CD8-positive, alpha-beta memory T cell (primary cell): ENCODE measurements at regions not wholly inside any gene's neighbourhood (a gene's known extent, or its start where the extent isn't known, plus 50 kb on each side); places are given as distances from the start of the nearest gene placed in this dataset.

ENCODE experiments used
- CTCF ChIA-PET: fragments of 350-600 bp; sonication (Branson Sonifier 250); formaldehyde crosslinking; loops from one replicate; lab custom pipeline; 2021; ENCODE audit warnings: antibody characterized with exemption; lab: Charles Lee
- POLR2A ChIA-PET: fragments of 350-600 bp; sonication (Branson Sonifier 250); formaldehyde crosslinking; loops from one replicate; lab custom pipeline; 2021; ENCODE audit warnings: antibody characterized with exemption; lab: Charles Lee
- DNase-seq, 5 donors: peaks; one replicate each; pipeline versions ENCODE4 v3.0.0 to v3.0.0-alpha.2; 2020 to 2022; ENCODE audit warnings: mixed read lengths in 1 of 5
- H3K27ac ChIP-seq: one replicate; pipeline ENCODE4 v1.7.0; 2013; ENCODE audit warnings: low read depth, mild to moderate bottlenecking, low read length, moderate library complexity
- H3K27me3 ChIP-seq: 2 replicates; pipeline ENCODE4 v1.7.0; 2013; ENCODE audit warnings: low read length, mild to moderate bottlenecking; ENCODE audit not compliant: insufficient read depth, poor library complexity, severe bottlenecking
- H3K36me3 ChIP-seq: 2 replicates; pipeline ENCODE4 v1.7.0; 2013; ENCODE audit warnings: mild to moderate bottlenecking, low read length, moderate library complexity; ENCODE audit not compliant: insufficient read depth
- H3K4me1 ChIP-seq: 2 replicates; pipeline ENCODE4 v1.7.0; 2013; ENCODE audit warnings: mild to moderate bottlenecking, low read length, moderate library complexity; ENCODE audit not compliant: insufficient read depth
- H3K4me3 ChIP-seq: 2 replicates; pipeline ENCODE4 v1.7.0; 2013; ENCODE audit warnings: mild to moderate bottlenecking, low read length
- H3K9me3 ChIP-seq: 2 replicates; pipeline ENCODE4 v1.7.0; 2013; ENCODE audit warnings: mild to moderate bottlenecking, low read length
- H3K27ac Mint-ChIP-seq, 8 donors: one replicate each; pipeline ENCODE4 v1.8.0; 2020 to 2021; ENCODE audit warnings: mixed read lengths in 8 of 8, mild to moderate bottlenecking in 6 of 8, inconsistent platforms in 3 of 8, moderate library complexity in 3 of 8
- H3K27me3 Mint-ChIP-seq, 2 donors: one replicate each; pipeline ENCODE4 v1.8.0; 2020 to 2021; ENCODE audit warnings: mixed read lengths in 2 of 2, mild to moderate bottlenecking in 1 of 2, moderate library complexity in 1 of 2
- H3K36me3 Mint-ChIP-seq, 3 donors: one replicate each; pipeline ENCODE4 v1.8.0; 2020 to 2021; ENCODE audit warnings: mixed read lengths in 3 of 3, inconsistent platforms in 1 of 3, mild to moderate bottlenecking in 1 of 3
- H3K4me1 Mint-ChIP-seq, 3 donors: one replicate each; pipeline ENCODE4 v1.8.0; 2020 to 2021; ENCODE audit warnings: mixed read lengths in 3 of 3, inconsistent platforms in 1 of 3, mild to moderate bottlenecking in 1 of 3
- H3K4me3 Mint-ChIP-seq, 7 donors: one replicate each; pipeline ENCODE4 v1.8.0; 2020 to 2021; ENCODE audit warnings: mixed read lengths in 7 of 7, mild to moderate bottlenecking in 6 of 7, moderate library complexity in 4 of 7, inconsistent platforms in 2 of 7
- H3K9me3 Mint-ChIP-seq, 5 donors: one replicate each; pipeline ENCODE4 v1.8.0; 2020 to 2022; ENCODE audit warnings: mixed read lengths in 5 of 5, mild to moderate bottlenecking in 3 of 5, moderate library complexity in 2 of 5, inconsistent platforms in 1 of 5

DNA sequence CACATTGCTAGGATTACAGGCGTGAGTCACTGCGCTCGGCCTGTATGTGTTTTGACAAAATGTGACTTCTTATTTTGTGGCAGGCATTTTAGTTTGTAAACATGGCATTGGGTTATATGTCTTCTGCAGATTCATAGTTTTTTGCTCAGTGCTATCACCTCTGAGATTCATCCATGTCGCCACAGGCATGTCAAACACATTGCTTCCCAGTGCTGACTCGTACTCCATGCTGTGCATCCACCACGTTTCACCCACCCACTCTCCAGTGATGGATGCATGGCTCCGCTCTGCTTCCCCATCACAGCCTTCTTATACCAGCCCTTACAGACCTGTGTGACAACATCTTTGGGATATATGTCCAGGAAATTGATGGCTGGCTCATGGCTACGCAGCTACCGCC is 158.8 kb downstream of the GAS1 start:
- ChIA-PET POLR2A (no interaction called here), CTCF (no interaction called here)
- Histone ChIP-seq H3K9me3 (no peaks in the 10 kb centered on the region), H3K4me1 (no peaks in the 10 kb centered on the region), H3K36me3 (no peaks in the 10 kb centered on the region), H3K27ac (no peak overlapping the region), H3K27me3 (no peaks in the 10 kb centered on the region), H3K4me3 (no peak overlapping the region)
- no peak for DNase-seq
- Mint-ChIP-seq H3K27me3 (peaks cover 8 to 23% of the 10 kb centered on the region in 2 donors), H3K4me3 (no peak overlapping the region), H3K9me3 (no peaks in the 10 kb centered on the region), H3K36me3 (no peaks in the 10 kb centered on the region), H3K4me1 (no peaks in the 10 kb centered on the region), H3K27ac (no peak overlapping the region)

DNA sequence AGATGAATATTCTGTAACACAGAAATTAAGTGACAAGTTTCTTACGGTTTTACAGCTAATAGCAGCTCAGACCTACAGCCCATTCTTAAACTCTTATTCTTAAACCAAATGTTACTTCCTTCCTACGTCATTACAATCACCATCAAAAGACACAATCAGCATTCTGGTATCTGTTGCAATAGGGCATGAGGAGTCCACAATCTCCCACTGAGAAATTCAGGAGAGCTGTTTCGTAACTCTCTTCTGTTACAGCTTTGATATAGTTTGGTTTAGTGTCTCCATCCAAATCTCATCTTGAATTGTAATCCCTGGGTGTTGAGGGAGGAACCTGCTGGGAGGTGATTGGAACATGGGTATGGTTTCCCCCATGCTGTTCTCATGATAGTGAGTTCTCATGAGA is 163.4 kb downstream of the GAS1 start:
- Mint-ChIP-seq H3K27me3 (peaks cover 2 to 15% of the 10 kb centered on the region in 2 donors), H3K36me3 (no peaks in the 10 kb centered on the region), H3K27ac (no peak overlapping the region), H3K4me3 (no peak overlapping the region), H3K9me3 (no peaks in the 10 kb centered on the region), H3K4me1 (no peaks in the 10 kb centered on the region)
- no peaks in the 10 kb centered on the region for H3K4me1 ChIP-seq
- no peak overlapping the region for H3K4me3 ChIP-seq
- H3K27ac ChIP-seq, result no peak overlapping the region
- no peaks in the 10 kb centered on the region for H3K27me3 ChIP-seq
- DNase-seq, result no peak
- ChIA-PET CTCF (no interaction called here), POLR2A (no interaction called here)
- H3K9me3 ChIP-seq, result no peaks in the 10 kb centered on the region
- no peaks in the 10 kb centered on the region for H3K36me3 ChIP-seq

DNA sequence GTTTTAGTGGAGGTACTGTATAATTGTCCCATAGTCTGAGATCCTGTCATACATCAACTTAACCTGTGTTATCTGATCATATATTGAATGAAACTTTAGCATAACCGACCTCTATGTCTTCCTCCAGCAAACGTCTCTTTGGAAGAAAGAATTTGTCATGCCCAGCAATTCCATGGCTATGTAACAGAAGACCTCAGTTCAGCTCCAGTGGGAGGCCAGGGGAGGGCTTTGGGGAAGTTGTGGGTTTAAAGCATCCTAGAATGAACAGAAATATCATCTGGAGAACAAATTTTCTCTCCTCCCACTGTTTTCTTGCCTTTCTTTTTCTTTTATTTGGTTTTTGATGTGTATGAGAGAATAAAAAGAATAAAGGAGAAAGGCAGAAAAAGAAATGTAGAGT is 164.5 kb downstream of the GAS1 start:
- Histone ChIP-seq H3K9me3 (no peaks in the 10 kb centered on the region), H3K27ac (no peak overlapping the region), H3K36me3 (no peaks in the 10 kb centered on the region), H3K4me3 (no peak overlapping the region), H3K4me1 (no peaks in the 10 kb centered on the region), H3K27me3 (no peaks in the 10 kb centered on the region)
- Mint-ChIP-seq H3K36me3 (no peaks in the 10 kb centered on the region), H3K4me1 (no peaks in the 10 kb centered on the region), H3K9me3 (no peaks in the 10 kb centered on the region), H3K27ac (no peak overlapping the region), H3K4me3 (no peak overlapping the region), H3K27me3 (peaks cover 2 to 15% of the 10 kb centered on the region in 2 donors)
- POLR2A ChIA-PET, result no interaction called here
- no peak for DNase-seq
- CTCF ChIA-PET, result no interaction called here

DNA sequence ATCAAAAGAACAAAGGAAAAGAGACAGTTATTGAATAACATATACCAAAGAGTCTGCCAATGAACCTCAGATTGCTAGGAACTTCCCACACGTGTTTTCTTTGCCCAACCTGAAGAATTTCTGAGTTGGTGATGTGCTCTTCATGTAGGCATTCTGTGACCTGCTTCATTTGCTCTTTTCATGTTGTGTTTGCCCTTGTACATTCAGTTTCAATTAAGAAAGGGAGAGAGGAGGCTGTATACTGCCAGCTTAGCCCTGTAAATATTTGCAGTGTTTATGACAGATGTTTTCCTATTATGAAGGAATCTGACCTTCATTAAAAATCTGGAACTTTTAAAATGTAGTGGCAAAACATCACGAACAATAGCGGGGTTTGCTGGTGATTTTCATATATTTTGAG is 168.5 kb downstream of the GAS1 start:
- Mint-ChIP-seq H3K9me3 (no peaks in the 10 kb centered on the region), H3K27ac (no peak overlapping the region), H3K27me3 (peaks cover 3 to 10% of the 10 kb centered on the region in 2 donors), H3K4me1 (no peaks in the 10 kb centered on the region), H3K36me3 (no peaks in the 10 kb centered on the region), H3K4me3 (no peak overlapping the region)
- Histone ChIP-seq H3K36me3 (no peaks in the 10 kb centered on the region), H3K4me1 (no peaks in the 10 kb centered on the region), H3K27me3 (no peaks in the 10 kb centered on the region), H3K9me3 (no peaks in the 10 kb centered on the region), H3K4me3 (no peak overlapping the region), H3K27ac (no peak overlapping the region)
- DNase-seq, result no peak
- POLR2A ChIA-PET, result no interaction called here
- CTCF ChIA-PET, result no interaction called here

GRCh38 chr9:86775718-86776117 is 171.6 kb downstream of the GAS1 start:
- H3K27ac ChIP-seq, result no peak overlapping the region
- H3K36me3 ChIP-seq, result no peaks in the 10 kb centered on the region
- Mint-ChIP-seq H3K36me3 (no peaks in the 10 kb centered on the region), H3K4me3 (no peak overlapping the region), H3K9me3 (no peaks in the 10 kb centered on the region), H3K4me1 (no peaks in the 10 kb centered on the region), H3K27ac (no peak overlapping the region), H3K27me3 (peaks cover 0 to 1% of the 10 kb centered on the region in 2 donors)
- CTCF ChIA-PET, result no interaction called here
- DNase-seq, result no peak
- no peaks in the 10 kb centered on the region for H3K9me3 ChIP-seq
- POLR2A ChIA-PET, result no interaction called here
- no peaks in the 10 kb centered on the region for H3K4me1 ChIP-seq
- H3K27me3 ChIP-seq, result no peaks in the 10 kb centered on the region
- no peak overlapping the region for H3K4me3 ChIP-seq

DNA sequence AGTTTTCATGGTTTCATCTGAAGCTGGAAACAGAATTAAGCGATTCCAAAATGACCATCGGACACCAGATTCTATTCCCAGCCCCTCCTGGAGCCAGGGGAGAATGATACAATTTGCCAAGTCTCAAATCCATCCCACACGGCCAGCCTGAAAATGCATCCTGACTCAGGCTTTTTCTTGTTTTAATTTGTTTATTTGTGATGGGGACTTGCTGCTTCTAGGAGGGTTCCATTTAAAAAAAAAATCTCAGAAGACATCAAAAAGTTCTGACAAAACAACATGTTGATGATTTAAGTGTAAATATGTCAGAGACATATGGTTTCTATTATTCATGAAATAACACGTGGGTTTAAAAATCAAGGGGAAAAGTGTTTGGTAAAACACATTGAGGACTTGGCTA is 173.2 kb downstream of the GAS1 start:
- H3K4me1 ChIP-seq, result no peaks in the 10 kb centered on the region
- no peaks in the 10 kb centered on the region for H3K9me3 ChIP-seq
- Mint-ChIP-seq H3K4me1 (no peaks in the 10 kb centered on the region), H3K27me3 (peaks cover 0 to 1% of the 10 kb centered on the region in 2 donors), H3K27ac (no peak overlapping the region), H3K36me3 (no peaks in the 10 kb centered on the region), H3K9me3 (no peaks in the 10 kb centered on the region), H3K4me3 (no peak overlapping the region)
- no peak for DNase-seq
- H3K27me3 ChIP-seq, result no peaks in the 10 kb centered on the region
- no peak overlapping the region for H3K4me3 ChIP-seq
- no peak overlapping the region for H3K27ac ChIP-seq
- CTCF ChIA-PET, result no interaction called here
- no peaks in the 10 kb centered on the region for H3K36me3 ChIP-seq
- POLR2A ChIA-PET, result no interaction called here

DNA sequence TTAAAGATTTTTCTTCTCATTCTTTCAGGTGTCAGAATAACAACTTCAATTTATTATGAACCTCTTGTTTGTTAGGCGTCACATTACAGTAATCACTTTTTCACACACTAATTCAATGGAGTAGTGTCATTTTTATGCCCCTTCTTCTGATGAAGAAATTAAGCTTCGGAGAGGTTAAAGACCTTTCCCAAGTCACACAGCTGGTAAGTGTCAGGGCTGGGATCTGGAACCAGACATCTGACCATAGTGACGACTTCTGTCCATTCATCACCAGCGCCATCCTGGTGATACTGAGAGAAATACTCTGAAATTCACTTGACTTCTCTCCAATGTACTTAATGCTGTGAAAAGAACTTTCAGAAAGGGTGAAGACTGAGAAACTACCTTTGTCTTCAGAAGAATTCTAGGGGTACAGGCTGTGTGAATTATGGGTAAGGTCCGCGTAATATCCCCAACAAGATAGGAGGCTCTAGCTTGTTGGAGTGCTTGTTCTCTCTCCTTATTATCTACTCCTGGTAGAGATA is 173.8 kb downstream of the GAS1 start:
- Mint-ChIP-seq H3K27me3 (peaks cover 3 to 4% of the 10 kb centered on the region in 2 donors), H3K9me3 (no peaks in the 10 kb centered on the region), H3K36me3 (no peaks in the 10 kb centered on the region), H3K4me3 (no peak overlapping the region), H3K4me1 (no peaks in the 10 kb centered on the region), H3K27ac (no peak overlapping the region)
- no peak overlapping the region for H3K4me3 ChIP-seq
- CTCF ChIA-PET, result no interaction called here
- POLR2A ChIA-PET, result no interaction called here
- no peak overlapping the region for H3K27ac ChIP-seq
- no peaks in the 10 kb centered on the region for H3K4me1 ChIP-seq
- H3K9me3 ChIP-seq, result no peaks in the 10 kb centered on the region
- DNase-seq, result no peak
- no peaks in the 10 kb centered on the region for H3K36me3 ChIP-seq
- no peaks in the 10 kb centered on the region for H3K27me3 ChIP-seq

GRCh38 chr9:86772635-86772993 is 174.7 kb downstream of the GAS1 start:
- H3K27ac Mint-ChIP-seq, result no peak overlapping the region
- no peaks in the 10 kb centered on the region for H3K36me3 ChIP-seq
- H3K4me3 Mint-ChIP-seq, result no peak overlapping the region
- H3K9me3 Mint-ChIP-seq, result no peaks in the 10 kb centered on the region
- H3K4me3 ChIP-seq, result no peak overlapping the region
- H3K27me3 ChIP-seq, result no peaks in the 10 kb centered on the region
- H3K36me3 Mint-ChIP-seq, result no peaks in the 10 kb centered on the region
- no peaks in the 10 kb centered on the region for H3K9me3 ChIP-seq
- ChIA-PET POLR2A (no interaction called here), CTCF (no interaction called here)
- H3K27me3 Mint-ChIP-seq, result peaks cover 5 to 6% of the 10 kb centered on the region in 2 donors
- no peaks in the 10 kb centered on the region for H3K4me1 Mint-ChIP-seq
- no peak overlapping the region for H3K27ac ChIP-seq
- no peaks in the 10 kb centered on the region for H3K4me1 ChIP-seq
- DNase-seq, result no peak
